DMS79 treated with DMSO at 0.1 percent for 48 hours (cell line): ENCODE measurements at regions not wholly inside any gene's neighbourhood (a gene's known extent, or its start where the extent isn't known, plus 50 kb on each side); places are given as distances from the start of the nearest gene placed in this dataset.
A peak's percentile ranks its signal among the peaks of the same experiment; 100 is the strongest.

Source experiments
- DNase-seq: peaks from one replicate; lab custom pipeline; 2025; lab: John Stamatoyannopoulos, UW

- DNase-seq: no peak
Measured at GRCh38 chr2:13877571-13877970, 754.9 kb upstream of the LRATD1 start.

- DNase-seq: no peak
Measured at GRCh38 chr2:13884291-13884976, 748.1 kb upstream of the LRATD1 start.

- DNase-seq: no peak
Measured at GRCh38 chr2:13901526-13901925, 731.0 kb upstream of the LRATD1 start.

- DNase-seq: no peak
Measured at GRCh38 chr2:13905831-13906230, 726.7 kb upstream of the LRATD1 start.

- DNase-seq: no peak
Measured at GRCh38 chr2:13916066-13916465, 716.5 kb upstream of the LRATD1 start.

- no peak for DNase-seq
Measured at GRCh38 chr2:13917958-13918357, 714.6 kb upstream of the LRATD1 start.

- no peak for DNase-seq
Measured at GRCh38 chr2:13919981-13920382, 712.5 kb upstream of the LRATD1 start.

- no peak for DNase-seq
Measured at GRCh38 chr2:13921245-13921644, 711.3 kb upstream of the LRATD1 start.

GRCh38 chr2:13923823-13924222, 708.7 kb upstream of the LRATD1 start:
- DNase-seq: no peak

GRCh38 chr2:13942111-13942510, 690.4 kb upstream of the LRATD1 start:
- no peak for DNase-seq

- DNase-seq: no peak
Measured at GRCh38 chr2:13950761-13951160, 681.8 kb upstream of the LRATD1 start.

GRCh38 chr2:13968811-13969210, 663.7 kb upstream of the LRATD1 start:
- DNase-seq: no peak

- DNase-seq: no peak
Measured at GRCh38 chr2:13986119-13986720, 646.3 kb upstream of the LRATD1 start.

- DNase-seq: no peak
Measured at GRCh38 chr2:13996527-13996926, 636.0 kb upstream of the LRATD1 start.

GRCh38 chr2:14011190-14011589, 621.3 kb upstream of the LRATD1 start:
- DNase-seq: no peak

GRCh38 chr2:14015113-14015630, 617.3 kb upstream of the LRATD1 start:
- no peak for DNase-seq

- peak; percentile 5 for DNase-seq
Measured at GRCh38 chr2:14016289-14016955, 616.1 kb upstream of the LRATD1 start.

GRCh38 chr2:14018620-14019019, 613.9 kb upstream of the LRATD1 start:
- DNase-seq: no peak

GRCh38 chr2:14023558-14023957, 609.0 kb upstream of the LRATD1 start:
- no peak for DNase-seq

- DNase-seq: no peak
Measured at GRCh38 chr2:14039134-14039533, 593.4 kb upstream of the LRATD1 start.

- DNase-seq: no peak
Measured at GRCh38 chr2:14047491-14047890, 585.0 kb upstream of the LRATD1 start.

GRCh38 chr2:14051401-14051800, 581.1 kb upstream of the LRATD1 start:
- DNase-seq: no peak

- DNase-seq: no peak
Measured at GRCh38 chr2:14053105-14053504, 579.4 kb upstream of the LRATD1 start.
